ENCODE measurements at regions not wholly inside any gene's neighbourhood (a gene's known extent, or its start where the extent isn't known, plus 50 kb on each side); places are given as distances from the start of the nearest gene placed in this dataset.
A peak's percentile ranks its signal among the peaks of the same experiment; 100 is the strongest.
"Not testable (repeated sequence)": the region's sequence is repeated elsewhere in the genome, so short reads cannot be mapped to it uniquely, and the experiment has no call there.

DNA sequence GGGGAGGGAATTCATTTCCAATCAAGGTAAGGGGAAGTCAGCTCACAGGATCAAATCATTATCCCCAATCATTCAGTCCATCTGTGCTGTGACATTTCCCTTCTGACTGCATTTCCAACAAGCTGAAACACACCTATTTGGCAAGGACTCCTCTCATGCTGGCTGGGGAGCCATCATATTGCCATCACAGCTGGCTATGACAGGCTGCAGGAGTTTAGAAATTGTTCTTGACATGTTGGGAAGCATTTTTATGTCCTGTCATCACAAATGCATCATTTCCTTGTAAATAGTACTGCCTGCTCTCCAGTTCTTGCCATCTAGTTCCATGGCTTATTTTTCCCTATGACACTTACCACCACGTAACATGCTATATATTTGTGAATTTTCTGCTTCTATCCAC lies 113.9 kb upstream of the TMEM170B start:
- H3K4me3 ChIP-seq = no peak overlapping the region
- peak; percentile 45 to 72 for TF ChIP-seq POLR2AphosphoS5 (IDR thresholded peaks at IDR 0.05)
- no peak for TF ChIP-seq EP300 (IDR thresholded peaks at IDR 0.05)
- no peak for TF ChIP-seq POLR2A (IDR thresholded peaks at IDR 0.05)
- H3K27ac ChIP-seq = peak overlapping the region in 3 of 4 donors; percentile 29 to 87 (median 61)
- WGBS, 2 donors = 89 to 94% methylated on average over 1 of the region's 1 CpG
- H3K36me3 ChIP-seq = no peaks in the 10 kb centered on the region
- DNase-seq (no peak), ATAC-seq (ENCODE audit: low FRiP score in 2 of 2) (no peak)
- H3K27me3 ChIP-seq = no peaks in the 10 kb centered on the region
- H3K4me1 ChIP-seq = peaks cover 32 to 60% (median 43%) of the 10 kb centered on the region in 4 donors
- no peaks in the 10 kb centered on the region for H3K9me3 ChIP-seq

DNA sequence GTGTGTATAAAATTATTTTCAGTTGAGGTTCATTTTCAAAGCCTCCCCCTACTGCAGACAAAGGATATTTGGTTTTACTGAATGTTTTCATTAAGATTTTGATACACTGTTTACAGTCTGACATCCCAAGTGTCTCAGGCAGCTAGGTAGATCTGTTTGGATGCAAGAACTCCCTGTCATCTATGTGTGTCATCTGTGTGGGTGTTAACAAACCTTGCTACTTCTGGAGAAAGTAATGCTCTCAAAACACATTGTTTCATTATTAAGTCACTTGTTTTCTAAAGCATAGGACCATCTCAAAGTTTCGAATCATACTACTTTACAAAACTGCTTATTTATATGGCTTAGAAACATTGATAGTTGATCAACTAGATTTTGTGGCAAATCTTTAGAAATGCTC lies 114.5 kb upstream of the TMEM170B start:
- H3K36me3 ChIP-seq = no peaks in the 10 kb centered on the region
- ATAC-seq (ENCODE audit: low FRiP score in 2 of 2) (no peak), DNase-seq (no peak)
- H3K9me3 ChIP-seq = no peaks in the 10 kb centered on the region
- no peak for TF ChIP-seq POLR2AphosphoS5 (IDR thresholded peaks at IDR 0.05)
- TF ChIP-seq, protein P1, sequence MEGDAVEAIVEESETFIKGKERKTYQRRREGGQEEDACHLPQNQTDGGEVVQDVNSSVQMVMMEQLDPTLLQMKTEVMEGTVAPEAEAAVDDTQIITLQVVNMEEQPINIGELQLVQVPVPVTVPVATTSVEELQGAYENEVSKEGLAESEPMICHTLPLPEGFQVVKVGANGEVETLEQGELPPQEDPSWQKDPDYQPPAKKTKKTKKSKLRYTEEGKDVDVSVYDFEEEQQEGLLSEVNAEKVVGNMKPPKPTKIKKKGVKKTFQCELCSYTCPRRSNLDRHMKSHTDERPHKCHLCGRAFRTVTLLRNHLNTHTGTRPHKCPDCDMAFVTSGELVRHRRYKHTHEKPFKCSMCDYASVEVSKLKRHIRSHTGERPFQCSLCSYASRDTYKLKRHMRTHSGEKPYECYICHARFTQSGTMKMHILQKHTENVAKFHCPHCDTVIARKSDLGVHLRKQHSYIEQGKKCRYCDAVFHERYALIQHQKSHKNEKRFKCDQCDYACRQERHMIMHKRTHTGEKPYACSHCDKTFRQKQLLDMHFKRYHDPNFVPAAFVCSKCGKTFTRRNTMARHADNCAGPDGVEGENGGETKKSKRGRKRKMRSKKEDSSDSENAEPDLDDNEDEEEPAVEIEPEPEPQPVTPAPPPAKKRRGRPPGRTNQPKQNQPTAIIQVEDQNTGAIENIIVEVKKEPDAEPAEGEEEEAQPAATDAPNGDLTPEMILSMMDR (IDR thresholded peaks at IDR 0.05) = no peak
- TF ChIP-seq POLR2A (IDR thresholded peaks at IDR 0.05) = no peak
- TF ChIP-seq EP300 (IDR thresholded peaks at IDR 0.05) = no peak
- peak overlapping the region in 3 of 4 donors; percentile 29 to 87 (median 61) for H3K27ac ChIP-seq
- 76 to 82% methylated on average over 1 of the region's 1 CpG for WGBS, 2 donors
- no peaks in the 10 kb centered on the region for H3K27me3 ChIP-seq
- H3K4me1 ChIP-seq = peaks cover 26 to 54% (median 39%) of the 10 kb centered on the region in 4 donors
- H3K4me3 ChIP-seq = no peak overlapping the region

DNA sequence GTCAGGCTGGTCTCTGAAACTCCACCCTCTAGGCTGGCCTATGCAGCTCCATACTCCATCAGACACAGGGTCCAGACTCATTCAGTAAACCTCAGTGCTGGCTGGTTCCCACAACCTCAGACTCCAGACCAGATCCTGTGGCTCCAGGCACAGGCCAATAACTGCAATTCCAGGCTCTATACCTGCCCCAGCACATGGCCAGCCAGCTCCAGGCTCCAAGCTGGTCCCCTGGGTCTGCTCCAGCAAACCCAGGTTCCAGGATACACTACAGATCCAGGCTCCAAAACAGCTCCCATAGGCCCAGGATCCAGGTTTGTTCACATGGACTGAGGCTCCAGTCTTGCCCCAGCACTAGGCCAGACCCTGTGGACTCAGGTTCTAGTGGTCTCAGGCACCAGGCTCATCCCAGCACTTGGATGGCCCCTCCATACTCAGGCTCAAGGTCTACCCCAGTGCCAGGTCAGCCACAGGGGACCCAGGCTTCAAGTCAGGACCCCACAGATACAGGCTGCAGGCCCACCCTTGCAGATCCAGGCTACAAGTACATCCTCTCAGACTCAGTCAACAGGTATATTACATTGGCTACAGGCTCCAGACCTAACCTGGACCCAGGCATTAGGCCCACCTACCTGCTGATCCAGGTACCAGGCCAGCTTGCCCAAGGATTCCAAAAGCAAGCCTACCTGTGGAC lies 117.6 kb upstream of the TMEM170B start:
- Histone ChIP-seq H3K36me3 (no peaks in the 10 kb centered on the region), H3K27ac (peak overlapping the region in 2 of 4 donors; percentile 4 to 18), H3K9me3 (no peaks in the 10 kb centered on the region), H3K4me3 (no peak overlapping the region), H3K27me3 (no peaks in the 10 kb centered on the region), H3K4me1 (peaks cover 0 to 23% (median 11%) of the 10 kb centered on the region in 4 donors)
- ATAC-seq (ENCODE audit: low FRiP score in 2 of 2) (peak in 1 of 2 donors; percentile 40), DNase-seq (no peak)
- TF ChIP-seq, protein P1 (IDR thresholded peaks at IDR 0.05) = no peak
- TF ChIP-seq POLR2AphosphoS5 (IDR thresholded peaks at IDR 0.05) (no peak), EP300 (IDR thresholded peaks at IDR 0.05) (no peak), POLR2A (IDR thresholded peaks at IDR 0.05) (no peak)

DNA sequence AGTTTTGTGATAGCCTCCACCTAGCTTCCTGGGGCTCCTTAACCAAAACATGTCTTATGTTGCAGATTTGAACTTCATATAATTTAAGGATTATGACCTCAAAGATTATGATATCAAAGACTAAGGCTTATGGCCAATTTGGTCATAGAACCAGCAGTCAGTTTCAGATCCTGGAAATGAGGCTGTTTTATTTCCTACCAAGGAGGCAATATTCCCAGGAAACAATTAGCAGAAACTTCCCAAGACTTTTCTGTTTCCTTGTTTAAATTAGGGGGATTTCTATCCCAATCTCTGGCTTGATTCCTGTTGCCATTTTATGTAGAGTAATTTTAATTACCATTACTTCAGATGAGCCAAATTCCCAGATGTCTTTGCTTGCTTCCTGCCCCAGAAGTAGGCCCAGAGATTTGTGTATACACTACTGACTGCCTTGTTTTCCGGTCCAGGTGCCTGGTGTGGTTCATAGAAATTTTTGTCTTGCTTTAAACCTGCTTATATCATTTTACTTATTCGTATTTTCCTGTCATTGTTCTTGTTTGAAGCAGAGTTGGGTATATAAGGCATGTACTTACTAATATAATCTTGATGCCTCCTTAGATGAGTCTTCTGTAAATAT lies 119.2 kb upstream of the TMEM170B start:
- ATAC-seq (ENCODE audit: low FRiP score in 2 of 2) = no peak
- no peak for TF ChIP-seq POLR2A (IDR thresholded peaks at IDR 0.05)
- peak; percentile 42 to 66 for TF ChIP-seq POLR2AphosphoS5 (IDR thresholded peaks at IDR 0.05)
- peak in 3 of 4 donors; percentile 5 to 39 (median 12) for TF ChIP-seq EP300 (IDR thresholded peaks at IDR 0.05)
- no peaks in the 10 kb centered on the region for H3K9me3 ChIP-seq
- no peaks in the 10 kb centered on the region for H3K27me3 ChIP-seq
- no peaks in the 10 kb centered on the region for H3K36me3 ChIP-seq
- no peak overlapping the region for H3K4me3 ChIP-seq
- H3K27ac ChIP-seq = peak overlapping the region in 2 of 4 donors; percentile 40 to 65
- 71 to 88% methylated on average over 2 of the region's 2 CpGs for WGBS, 2 donors
- no peak for DNase-seq
- peaks cover 0 to 20% (median 12%) of the 10 kb centered on the region in 4 donors for H3K4me1 ChIP-seq

DNA sequence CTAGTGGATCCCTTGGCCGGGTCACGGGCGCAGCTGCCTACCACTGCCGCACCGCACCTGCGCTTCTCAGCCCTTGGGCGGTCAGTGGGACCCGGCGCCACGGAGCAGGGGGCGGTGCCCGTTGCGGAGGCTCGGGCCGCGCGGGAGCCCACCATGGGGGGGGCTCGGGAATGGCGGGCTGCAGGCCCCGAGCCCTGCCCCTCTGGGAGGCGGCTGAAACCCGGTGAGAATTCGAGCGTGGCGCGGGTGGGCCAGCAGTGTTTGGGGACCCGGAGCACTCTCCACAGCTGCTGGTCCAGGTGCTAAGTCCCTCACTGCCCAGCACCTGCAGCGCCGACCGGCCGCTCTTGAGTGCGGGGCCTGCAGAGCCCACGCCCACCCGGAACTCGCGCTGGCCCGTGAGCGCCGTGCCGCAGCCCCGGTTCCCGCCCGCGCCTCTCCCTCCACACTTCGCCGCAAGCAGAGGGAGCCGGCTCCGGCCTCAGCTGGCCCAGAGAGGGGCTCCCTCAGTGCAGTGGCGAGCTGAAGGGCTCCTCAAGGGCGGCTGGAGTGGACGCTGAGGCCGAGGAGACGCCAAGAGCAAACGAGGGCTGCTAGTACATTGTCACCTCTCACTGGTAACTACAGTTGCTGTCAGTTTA lies 120.5 kb upstream of the TMEM170B start:
- no peaks in the 10 kb centered on the region for H3K36me3 ChIP-seq
- no peaks in the 10 kb centered on the region for H3K9me3 ChIP-seq
- ATAC-seq (ENCODE audit: low FRiP score in 2 of 2) (peak in 1 of 2 donors; percentile 21), DNase-seq (peak in 1 of 2 donors; percentile 68)
- H3K27me3 ChIP-seq = no peaks in the 10 kb centered on the region
- 97 to 99% methylated on average over 29 to 48 of the region's 54 CpGs for WGBS, 2 donors
- no peak overlapping the region for H3K27ac ChIP-seq
- H3K4me3 ChIP-seq = no peak overlapping the region
- H3K4me1 ChIP-seq = peaks cover 3 to 29% (median 11%) of the 10 kb centered on the region in 4 donors
- TF ChIP-seq EP300 (IDR thresholded peaks at IDR 0.05) (no peak), POLR2AphosphoS5 (IDR thresholded peaks at IDR 0.05) (no peak), POLR2A (IDR thresholded peaks at IDR 0.05) (no peak)
- TF ChIP-seq, protein P1 (IDR thresholded peaks at IDR 0.05) = no peak

DNA sequence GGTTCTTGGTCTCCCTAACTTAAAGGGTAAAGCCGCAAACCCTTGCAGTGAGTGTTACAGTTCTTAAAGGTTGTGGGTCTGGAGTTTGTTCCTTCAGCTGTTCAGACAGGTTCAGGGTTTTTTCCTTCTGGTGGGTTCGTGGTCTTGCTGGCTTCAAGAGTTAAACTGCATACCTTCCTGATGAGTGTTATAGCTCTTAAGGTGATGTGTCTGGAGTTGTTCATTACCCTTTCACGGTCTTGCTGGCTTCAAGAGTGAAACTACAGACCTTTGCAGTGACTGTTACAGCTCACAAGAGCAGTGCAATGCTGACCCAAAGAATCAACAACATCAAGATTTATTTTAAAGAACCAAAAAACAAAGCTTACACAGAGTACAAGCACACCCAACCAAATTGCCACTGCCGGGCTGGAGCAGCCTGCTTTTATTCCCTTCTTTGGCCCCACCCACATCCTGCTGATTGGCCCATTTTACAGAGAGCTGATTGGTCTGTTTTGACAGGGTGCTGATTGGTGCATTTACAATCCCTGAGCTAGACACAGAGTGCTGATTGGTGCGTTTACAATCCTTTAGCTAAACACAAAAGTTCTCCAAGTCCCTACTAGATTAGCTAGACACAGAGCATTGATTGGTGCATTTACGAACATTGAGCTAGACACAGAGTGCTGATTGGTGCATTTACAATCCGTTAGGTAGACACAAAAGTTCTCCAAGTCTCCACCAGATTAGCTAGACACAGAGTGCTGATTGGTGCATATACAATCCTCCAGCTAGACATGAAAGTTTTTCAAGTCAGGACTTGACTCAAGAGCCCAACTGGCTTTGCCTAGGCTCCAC lies 121.2 kb upstream of the TMEM170B start:
- not testable (repeated sequence) for H3K27me3 ChIP-seq; H3K27ac ChIP-seq; H3K4me3 ChIP-seq; ATAC-seq (ENCODE audit: low FRiP score in 2 of 2); DNase-seq; H3K36me3 ChIP-seq; H3K9me3 ChIP-seq
- 82 to 87% methylated on average over 7 of the region's 7 CpGs for WGBS, 2 donors
- peaks cover 8 to 36% (median 11%) of the 10 kb centered on the region in 4 donors for H3K4me1 ChIP-seq

All from upper lobe of left lung (tissue), 6 donors.